ENCODE measurements at regions not wholly inside any gene's neighbourhood (a gene's known extent, or its start where the extent isn't known, plus 50 kb on each side); places are given as distances from the start of the nearest gene placed in this dataset.

DNA sequence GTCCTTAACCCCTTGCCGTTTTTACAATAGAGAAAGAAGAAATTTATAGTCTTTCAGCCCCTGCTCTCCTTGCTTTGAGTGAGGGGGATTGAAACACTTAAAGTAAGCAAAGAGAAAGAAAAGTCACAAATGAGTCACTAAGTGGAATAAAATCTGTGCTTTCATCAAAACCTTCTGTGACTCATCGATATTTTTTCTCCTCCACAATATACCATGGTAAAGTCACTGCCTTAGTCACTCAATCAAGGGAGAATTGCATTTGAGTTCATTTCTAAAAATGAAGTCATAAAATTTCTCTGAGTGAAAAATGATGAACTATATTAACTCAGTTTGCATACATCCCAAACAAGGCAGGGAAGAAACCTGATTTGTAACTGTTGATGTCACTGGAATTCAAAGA lies 470.3 kb downstream of the FOXG1 start:
- Histone ChIP-seq H3K9me3 (no peaks in the 10 kb centered on the region), H3K27ac (no peak overlapping the region), H3K36me3 (no peaks in the 10 kb centered on the region), H3K27me3 (no peaks in the 10 kb centered on the region), H3K4me1 (no peaks in the 10 kb centered on the region), H3K4me3 (no peak overlapping the region)
- ATAC-seq, result no peak
- TF ChIP-seq, protein P1, sequence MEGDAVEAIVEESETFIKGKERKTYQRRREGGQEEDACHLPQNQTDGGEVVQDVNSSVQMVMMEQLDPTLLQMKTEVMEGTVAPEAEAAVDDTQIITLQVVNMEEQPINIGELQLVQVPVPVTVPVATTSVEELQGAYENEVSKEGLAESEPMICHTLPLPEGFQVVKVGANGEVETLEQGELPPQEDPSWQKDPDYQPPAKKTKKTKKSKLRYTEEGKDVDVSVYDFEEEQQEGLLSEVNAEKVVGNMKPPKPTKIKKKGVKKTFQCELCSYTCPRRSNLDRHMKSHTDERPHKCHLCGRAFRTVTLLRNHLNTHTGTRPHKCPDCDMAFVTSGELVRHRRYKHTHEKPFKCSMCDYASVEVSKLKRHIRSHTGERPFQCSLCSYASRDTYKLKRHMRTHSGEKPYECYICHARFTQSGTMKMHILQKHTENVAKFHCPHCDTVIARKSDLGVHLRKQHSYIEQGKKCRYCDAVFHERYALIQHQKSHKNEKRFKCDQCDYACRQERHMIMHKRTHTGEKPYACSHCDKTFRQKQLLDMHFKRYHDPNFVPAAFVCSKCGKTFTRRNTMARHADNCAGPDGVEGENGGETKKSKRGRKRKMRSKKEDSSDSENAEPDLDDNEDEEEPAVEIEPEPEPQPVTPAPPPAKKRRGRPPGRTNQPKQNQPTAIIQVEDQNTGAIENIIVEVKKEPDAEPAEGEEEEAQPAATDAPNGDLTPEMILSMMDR (IDR thresholded peaks at IDR 0.05), result no peak
- TF ChIP-seq POLR2A (IDR thresholded peaks at IDR 0.05), result no peak
- WGBS (ENCODE audit: insufficient coverage, low coverage, low lambda C conversion rate, missing lambda C conversion rate), result 29% methylated on average over 2 of the region's 2 CpGs
- intact Hi-C loops (cut with DNase I), result no loop called here
- DNase-seq, result no peak

GRCh38 chr14:29240066-29240465 lies 473.5 kb downstream of the FOXG1 start:
- ATAC-seq (no peak), DNase-seq (no peak)
- H3K9me3 ChIP-seq, result no peaks in the 10 kb centered on the region
- H3K36me3 ChIP-seq, result no peaks in the 10 kb centered on the region
- no peak overlapping the region for H3K27ac ChIP-seq
- no peak overlapping the region for H3K4me3 ChIP-seq
- intact Hi-C loops (cut with DNase I), result no loop called here
- H3K4me1 ChIP-seq, result no peaks in the 10 kb centered on the region
- 43% methylated on average over 3 of the region's 3 CpGs for WGBS (ENCODE audit: insufficient coverage, low coverage, low lambda C conversion rate, missing lambda C conversion rate)
- H3K27me3 ChIP-seq, result no peaks in the 10 kb centered on the region
- no peak for TF ChIP-seq POLR2A (IDR thresholded peaks at IDR 0.05)
- TF ChIP-seq, protein P1 (IDR thresholded peaks at IDR 0.05), result no peak

- DNase-seq, result no peak
- no peak overlapping the region for H3K4me3 ChIP-seq
- intact Hi-C loops (cut with DNase I), result no loop called here
- H3K27me3 ChIP-seq, result no peaks in the 10 kb centered on the region
- WGBS (ENCODE audit: insufficient coverage, low coverage, low lambda C conversion rate, missing lambda C conversion rate), result 58% methylated on average over 6 of the region's 6 CpGs
- ATAC-seq, result no peak
- H3K27ac ChIP-seq, result no peak overlapping the region
- H3K9me3 ChIP-seq, result no peaks in the 10 kb centered on the region
- TF ChIP-seq, protein P1 (IDR thresholded peaks at IDR 0.05), result no peak
- TF ChIP-seq POLR2A (IDR thresholded peaks at IDR 0.05), result no peak
- H3K36me3 ChIP-seq, result no peaks in the 10 kb centered on the region
- no peaks in the 10 kb centered on the region for H3K4me1 ChIP-seq
Measured at GRCh38 chr14:29242755-29243754, 476.5 kb downstream of the FOXG1 start.

DNA sequence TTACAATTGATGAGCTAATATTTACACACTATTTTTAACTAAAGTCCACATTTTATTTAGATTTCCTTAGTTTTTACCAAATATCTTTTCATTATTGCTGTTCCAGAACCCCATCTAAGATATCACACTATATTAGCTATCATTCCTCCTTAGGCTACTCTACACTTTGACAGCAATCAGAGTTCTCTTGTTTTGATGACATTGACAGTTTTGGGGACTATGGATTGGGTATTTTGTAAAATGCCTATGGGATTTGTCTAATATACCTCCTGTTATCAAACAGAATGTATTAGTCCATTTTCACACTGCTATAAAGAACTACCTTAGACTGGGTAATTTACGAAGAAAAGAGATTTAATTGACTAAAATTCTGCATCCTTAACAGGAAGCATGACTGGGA lies 489.1 kb downstream of the FOXG1 start:
- no peaks in the 10 kb centered on the region for H3K36me3 ChIP-seq
- TF ChIP-seq, protein P1 (IDR thresholded peaks at IDR 0.05), result no peak
- no peak for TF ChIP-seq POLR2A (IDR thresholded peaks at IDR 0.05)
- 38% methylated on average over 1 of the region's 1 CpG for WGBS (ENCODE audit: insufficient coverage, low coverage, low lambda C conversion rate, missing lambda C conversion rate)
- H3K9me3 ChIP-seq, result no peaks in the 10 kb centered on the region
- no peaks in the 10 kb centered on the region for H3K27me3 ChIP-seq
- ATAC-seq (no peak), DNase-seq (no peak)
- H3K27ac ChIP-seq, result no peak overlapping the region
- intact Hi-C loops (cut with DNase I), result no loop called here
- no peaks in the 10 kb centered on the region for H3K4me1 ChIP-seq
- no peak overlapping the region for H3K4me3 ChIP-seq
